ENCODE measurements at regions not wholly inside any gene's neighbourhood (a gene's known extent, or its start where the extent isn't known, plus 50 kb on each side); places are given as distances from the start of the nearest gene placed in this dataset.
A peak's percentile ranks its signal among the peaks of the same experiment; 100 is the strongest.

GRCh38 chr14:103194256-103195045, 71.2 kb downstream of the TNFAIP2 start:
- Histone ChIP-seq H3K4me1 (ENCODE audit: control insufficient read depth in 3 of 3, insufficient read depth in 3 of 3, low read length in 3 of 3) (peaks cover 12 to 16% (median 14%) of the 10 kb centered on the region in 3 donors), H3K9ac (ENCODE audit: low read depth in 1 of 3, low read length in 3 of 3) (no peak overlapping the region), H3K27ac (ENCODE audit: low read depth, low read length) (no peak overlapping the region), H3K9me3 (ENCODE audit: control insufficient read depth in 3 of 3, low read length in 3 of 3) (no peaks in the 10 kb centered on the region), H3K27me3 (ENCODE audit: control insufficient read depth in 3 of 3, insufficient read depth in 3 of 3, low read length in 3 of 3) (no peaks in the 10 kb centered on the region), H3K36me3 (ENCODE audit: control insufficient read depth in 3 of 3, insufficient read depth in 3 of 3, low read length in 3 of 3) (no peaks in the 10 kb centered on the region), H3K4me3 (ENCODE audit: low read length in 3 of 3) (no peak overlapping the region)

DNA sequence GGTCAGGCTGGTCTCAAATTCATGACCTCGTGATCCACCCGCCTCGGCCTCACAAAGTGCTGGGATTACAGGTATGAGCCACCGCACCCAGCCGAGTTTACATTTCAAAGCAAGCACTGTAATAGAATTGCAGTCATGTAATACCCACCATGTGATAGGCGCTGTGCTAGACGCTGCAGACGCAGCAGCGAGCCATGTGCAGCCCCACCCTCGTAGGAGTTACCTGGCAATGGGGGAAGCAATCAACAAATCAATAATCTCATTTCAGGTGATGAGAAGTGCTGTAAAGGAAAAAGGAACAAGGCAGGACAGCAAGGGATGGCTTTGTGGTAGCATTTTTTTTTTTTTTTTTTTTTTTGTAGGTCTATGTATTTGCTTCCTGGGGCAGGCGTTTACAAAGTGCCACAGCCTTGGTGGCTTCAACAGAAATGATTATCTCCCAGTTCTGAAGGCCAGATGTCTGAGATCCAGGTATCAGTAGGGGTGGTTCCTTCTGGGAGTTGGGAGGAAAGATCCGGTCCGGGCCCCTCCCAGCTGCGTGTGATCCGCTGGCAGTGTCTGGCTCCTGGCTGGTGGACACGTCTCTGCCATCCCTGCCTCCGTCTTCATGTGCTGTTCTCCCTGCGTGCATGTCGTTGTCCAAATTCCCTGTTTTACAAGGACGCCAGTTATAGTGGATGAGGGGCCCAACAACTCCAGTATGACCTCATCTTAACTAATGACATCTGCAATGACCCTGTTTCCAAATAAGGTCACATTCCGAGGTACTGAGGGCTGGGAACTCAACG, 72.8 kb downstream of the TNFAIP2 start:
- Histone ChIP-seq H3K27me3 (ENCODE audit: control insufficient read depth in 3 of 3, insufficient read depth in 3 of 3, low read length in 3 of 3) (no peaks in the 10 kb centered on the region), H3K27ac (ENCODE audit: low read depth, low read length) (no peak overlapping the region), H3K36me3 (ENCODE audit: control insufficient read depth in 3 of 3, insufficient read depth in 3 of 3, low read length in 3 of 3) (no peaks in the 10 kb centered on the region), H3K4me3 (ENCODE audit: low read length in 3 of 3) (no peak overlapping the region), H3K9me3 (ENCODE audit: control insufficient read depth in 3 of 3, low read length in 3 of 3) (no peaks in the 10 kb centered on the region), H3K9ac (ENCODE audit: low read depth in 1 of 3, low read length in 3 of 3) (no peak overlapping the region), H3K4me1 (ENCODE audit: control insufficient read depth in 3 of 3, insufficient read depth in 3 of 3, low read length in 3 of 3) (peaks cover 12 to 16% (median 14%) of the 10 kb centered on the region in 3 donors)

DNA sequence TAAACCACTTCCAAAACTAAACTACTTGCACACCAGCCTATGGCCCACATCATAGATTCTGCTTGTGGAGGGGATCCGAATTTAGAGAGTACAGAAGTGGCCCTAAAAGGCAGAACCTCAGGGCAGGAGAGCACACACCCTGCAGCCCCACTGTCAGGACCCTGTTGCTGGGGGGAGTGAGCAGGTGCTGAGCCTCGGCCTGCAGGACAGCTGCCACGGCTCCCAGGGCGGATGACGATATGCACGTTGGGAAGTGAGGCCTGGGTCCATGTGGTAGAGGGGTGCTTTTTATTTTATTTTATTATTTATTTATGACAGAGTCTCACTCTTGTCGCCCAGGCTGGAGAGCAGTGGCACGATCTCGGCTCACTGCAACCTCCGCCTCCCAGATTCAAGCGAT, 73.5 kb downstream of the TNFAIP2 start:
- Histone ChIP-seq H3K36me3 (ENCODE audit: control insufficient read depth in 3 of 3, insufficient read depth in 3 of 3, low read length in 3 of 3) (no peaks in the 10 kb centered on the region), H3K9me3 (ENCODE audit: control insufficient read depth in 3 of 3, low read length in 3 of 3) (no peaks in the 10 kb centered on the region), H3K27ac (ENCODE audit: low read depth, low read length) (no peak overlapping the region), H3K4me1 (ENCODE audit: control insufficient read depth in 3 of 3, insufficient read depth in 3 of 3, low read length in 3 of 3) (peaks cover 12 to 16% (median 14%) of the 10 kb centered on the region in 3 donors), H3K9ac (ENCODE audit: low read depth in 1 of 3, low read length in 3 of 3) (no peak overlapping the region), H3K4me3 (ENCODE audit: low read length in 3 of 3) (no peak overlapping the region), H3K27me3 (ENCODE audit: control insufficient read depth in 3 of 3, insufficient read depth in 3 of 3, low read length in 3 of 3) (no peaks in the 10 kb centered on the region)

DNA sequence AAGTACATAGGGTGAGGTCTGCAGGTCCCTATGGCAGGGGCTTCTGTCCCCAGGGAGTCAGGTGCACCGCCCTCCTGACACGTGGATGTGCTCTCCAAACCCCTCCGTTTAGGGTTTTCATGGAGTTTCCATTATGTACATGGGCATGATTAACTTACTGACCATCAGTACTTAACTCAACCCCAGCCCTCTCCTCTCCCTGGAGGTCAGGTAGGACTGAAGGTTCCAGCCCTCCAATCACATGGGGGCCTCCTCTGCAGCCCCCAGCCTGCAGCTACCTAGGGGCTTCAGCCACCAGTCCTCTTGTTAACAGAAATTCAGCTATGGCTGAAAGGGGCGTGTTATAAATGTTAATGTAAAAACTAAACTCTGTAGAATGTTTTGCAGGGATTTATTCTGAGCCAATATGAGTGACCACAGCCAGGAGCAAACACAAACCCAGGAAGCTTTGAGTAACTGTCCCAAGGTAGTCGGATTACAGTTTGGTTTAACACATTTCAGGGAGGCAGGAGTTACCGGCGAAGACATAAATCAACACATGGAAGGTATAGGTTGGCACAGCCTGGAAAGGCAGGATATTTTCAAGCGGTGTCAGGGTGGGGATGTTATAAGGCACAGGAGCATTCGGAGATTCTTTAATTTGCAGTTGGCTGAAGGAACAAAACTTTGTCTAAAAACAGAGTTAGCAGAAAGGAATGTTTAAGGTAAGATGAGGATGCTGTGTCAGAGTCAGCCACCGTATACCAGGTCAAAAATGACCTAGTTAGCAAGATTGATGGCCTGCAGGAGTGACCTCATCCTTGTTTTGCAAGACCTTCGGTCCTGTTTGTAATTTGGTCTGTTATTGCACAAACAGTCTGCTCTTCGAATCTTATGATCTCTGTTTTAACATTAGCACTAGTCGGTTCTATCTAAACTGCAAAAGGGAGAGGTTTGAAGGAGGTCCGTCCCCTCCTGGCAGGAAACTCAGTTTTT, 75.2 kb downstream of the TNFAIP2 start:
- H3K4me1 ChIP-seq (ENCODE audit: control insufficient read depth in 3 of 3, insufficient read depth in 3 of 3, low read length in 3 of 3): peaks cover 8 to 14% (median 12%) of the 10 kb centered on the region in 3 donors
- H3K36me3 ChIP-seq (ENCODE audit: control insufficient read depth in 3 of 3, insufficient read depth in 3 of 3, low read length in 3 of 3): no peaks in the 10 kb centered on the region
- H3K9me3 ChIP-seq (ENCODE audit: control insufficient read depth in 3 of 3, low read length in 3 of 3): no peaks in the 10 kb centered on the region
- no peak overlapping the region for H3K4me3 ChIP-seq (ENCODE audit: low read length in 3 of 3)
- H3K27ac ChIP-seq (ENCODE audit: low read depth, low read length): peak overlapping the region; percentile 72
- no peaks in the 10 kb centered on the region for H3K27me3 ChIP-seq (ENCODE audit: control insufficient read depth in 3 of 3, insufficient read depth in 3 of 3, low read length in 3 of 3)
- H3K9ac ChIP-seq (ENCODE audit: low read depth in 1 of 3, low read length in 3 of 3): peak overlapping the region in 1 of 3 donors; percentile 10

- H3K36me3 ChIP-seq (ENCODE audit: control insufficient read depth in 3 of 3, insufficient read depth in 3 of 3, low read length in 3 of 3): no peaks in the 10 kb centered on the region
- peak overlapping the region; percentile 72 for H3K27ac ChIP-seq (ENCODE audit: low read depth, low read length)
- H3K4me1 ChIP-seq (ENCODE audit: control insufficient read depth in 3 of 3, insufficient read depth in 3 of 3, low read length in 3 of 3): peaks cover 8 to 14% (median 12%) of the 10 kb centered on the region in 3 donors
- H3K4me3 ChIP-seq (ENCODE audit: low read length in 3 of 3): no peak overlapping the region
- no peaks in the 10 kb centered on the region for H3K27me3 ChIP-seq (ENCODE audit: control insufficient read depth in 3 of 3, insufficient read depth in 3 of 3, low read length in 3 of 3)
- no peaks in the 10 kb centered on the region for H3K9me3 ChIP-seq (ENCODE audit: control insufficient read depth in 3 of 3, low read length in 3 of 3)
- peak overlapping the region in 1 of 3 donors; percentile 10 for H3K9ac ChIP-seq (ENCODE audit: low read depth in 1 of 3, low read length in 3 of 3)
These were observed 75.9 kb downstream of the TNFAIP2 start for GRCh38 chr14:103199124-103199523.

- Histone ChIP-seq H3K4me1 (ENCODE audit: control insufficient read depth in 3 of 3, insufficient read depth in 3 of 3, low read length in 3 of 3) (peaks cover 12 to 18% (median 18%) of the 10 kb centered on the region in 3 donors), H3K27me3 (ENCODE audit: control insufficient read depth in 3 of 3, insufficient read depth in 3 of 3, low read length in 3 of 3) (no peaks in the 10 kb centered on the region), H3K36me3 (ENCODE audit: control insufficient read depth in 3 of 3, insufficient read depth in 3 of 3, low read length in 3 of 3) (no peaks in the 10 kb centered on the region), H3K27ac (ENCODE audit: low read depth, low read length) (no peak overlapping the region), H3K9ac (ENCODE audit: low read depth in 1 of 3, low read length in 3 of 3) (no peak overlapping the region), H3K9me3 (ENCODE audit: control insufficient read depth in 3 of 3, low read length in 3 of 3) (peaks cover 0 to 4% (median 0%) of the 10 kb centered on the region in 3 donors), H3K4me3 (ENCODE audit: low read length in 3 of 3) (no peak overlapping the region)
These were observed 78.5 kb downstream of the TNFAIP2 start for GRCh38 chr14:103201801-103202200.

- H3K9me3 ChIP-seq (ENCODE audit: control insufficient read depth in 3 of 3, low read length in 3 of 3): peaks cover 0 to 4% (median 0%) of the 10 kb centered on the region in 3 donors
- no peaks in the 10 kb centered on the region for H3K36me3 ChIP-seq (ENCODE audit: control insufficient read depth in 3 of 3, insufficient read depth in 3 of 3, low read length in 3 of 3)
- peak overlapping the region; percentile 90 for H3K27ac ChIP-seq (ENCODE audit: low read depth, low read length)
- H3K27me3 ChIP-seq (ENCODE audit: control insufficient read depth in 3 of 3, insufficient read depth in 3 of 3, low read length in 3 of 3): peaks cover 0 to 3% (median 0%) of the 10 kb centered on the region in 3 donors
- no peak overlapping the region for H3K4me3 ChIP-seq (ENCODE audit: low read length in 3 of 3)
- H3K4me1 ChIP-seq (ENCODE audit: control insufficient read depth in 3 of 3, insufficient read depth in 3 of 3, low read length in 3 of 3): peaks cover 6 to 11% (median 8%) of the 10 kb centered on the region in 3 donors
- peak overlapping the region in 1 of 3 donors; percentile 14 for H3K9ac ChIP-seq (ENCODE audit: low read depth in 1 of 3, low read length in 3 of 3)
These were observed 81.7 kb downstream of the TNFAIP2 start for GRCh38 chr14:103204852-103205540.

DNA sequence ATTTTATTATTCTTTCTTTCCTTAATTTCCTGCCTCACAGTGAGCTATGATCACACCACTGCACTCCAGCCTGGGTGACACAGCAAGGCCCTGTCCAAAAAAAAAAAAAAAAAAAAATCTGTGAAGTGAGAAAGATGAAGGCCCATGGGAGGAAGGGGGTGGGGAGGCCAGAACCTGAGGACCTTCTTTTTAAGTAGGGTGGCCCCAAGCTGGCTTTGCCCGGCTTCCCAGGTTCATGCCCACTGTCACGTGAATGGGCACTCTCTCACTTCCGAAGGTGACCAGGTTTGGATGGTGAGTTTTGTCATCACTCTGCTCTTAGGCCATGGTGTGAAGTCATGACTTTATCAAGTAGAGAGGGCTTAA, 82.3 kb downstream of the TNFAIP2 start:
- Histone ChIP-seq H3K27ac (ENCODE audit: low read depth, low read length) (peak overlapping the region; percentile 90), H3K4me1 (ENCODE audit: control insufficient read depth in 3 of 3, insufficient read depth in 3 of 3, low read length in 3 of 3) (peaks cover 6 to 11% (median 8%) of the 10 kb centered on the region in 3 donors), H3K27me3 (ENCODE audit: control insufficient read depth in 3 of 3, insufficient read depth in 3 of 3, low read length in 3 of 3) (peaks cover 0 to 3% (median 0%) of the 10 kb centered on the region in 3 donors), H3K9ac (ENCODE audit: low read depth in 1 of 3, low read length in 3 of 3) (peak overlapping the region in 1 of 3 donors; percentile 14), H3K9me3 (ENCODE audit: control insufficient read depth in 3 of 3, low read length in 3 of 3) (peaks cover 0 to 4% (median 0%) of the 10 kb centered on the region in 3 donors), H3K36me3 (ENCODE audit: control insufficient read depth in 3 of 3, insufficient read depth in 3 of 3, low read length in 3 of 3) (no peaks in the 10 kb centered on the region), H3K4me3 (ENCODE audit: low read length in 3 of 3) (peak overlapping the region in 1 of 3 donors; percentile 64)

DNA sequence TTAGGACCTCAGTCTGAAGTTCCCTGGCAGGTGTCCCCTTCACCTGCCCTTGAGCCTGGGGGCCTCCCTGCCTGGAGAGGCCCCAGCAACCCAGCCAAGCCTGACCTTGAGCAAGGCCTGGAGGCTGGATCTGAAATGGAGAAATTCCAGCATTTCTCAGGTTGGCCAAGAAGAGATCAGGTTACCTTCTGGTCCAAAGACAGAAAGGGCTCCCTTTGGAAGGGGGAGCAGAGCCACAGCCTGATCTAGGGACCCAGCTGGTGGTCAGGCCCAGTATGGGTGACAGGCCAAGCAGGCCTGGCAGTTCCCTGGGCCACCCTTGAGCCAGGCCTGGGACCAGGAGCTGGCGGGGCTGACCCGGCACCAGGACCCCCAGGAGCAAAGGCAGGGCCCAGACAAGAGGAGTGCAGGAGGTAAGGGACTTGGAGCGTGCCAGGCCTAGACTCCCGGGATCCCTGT, 82.8 kb downstream of the TNFAIP2 start:
- Histone ChIP-seq H3K9me3 (ENCODE audit: control insufficient read depth in 3 of 3, low read length in 3 of 3) (peaks cover 0 to 4% (median 0%) of the 10 kb centered on the region in 3 donors), H3K27ac (ENCODE audit: low read depth, low read length) (peak overlapping the region; percentile 90), H3K27me3 (ENCODE audit: control insufficient read depth in 3 of 3, insufficient read depth in 3 of 3, low read length in 3 of 3) (peaks cover 0 to 3% (median 0%) of the 10 kb centered on the region in 3 donors), H3K9ac (ENCODE audit: low read depth in 1 of 3, low read length in 3 of 3) (peak overlapping the region; percentile 67 to 77 (median 73)), H3K4me1 (ENCODE audit: control insufficient read depth in 3 of 3, insufficient read depth in 3 of 3, low read length in 3 of 3) (peaks cover 6 to 11% (median 8%) of the 10 kb centered on the region in 3 donors), H3K4me3 (ENCODE audit: low read length in 3 of 3) (peak overlapping the region; percentile 7 to 64 (median 59)), H3K36me3 (ENCODE audit: control insufficient read depth in 3 of 3, insufficient read depth in 3 of 3, low read length in 3 of 3) (no peaks in the 10 kb centered on the region)
